Stimulated activated CD4-positive, alpha-beta T cell treated with anti-CD3 and anti-CD28 coated beads, TNF-alpha, amount 100 ng/mL, for 4 hours (primary cell): ENCODE measurements at regions not wholly inside any gene's neighbourhood (a gene's known extent, or its start where the extent isn't known, plus 50 kb on each side); places are given as distances from the start of the nearest gene placed in this dataset.
"Not testable (repeated sequence)": the region's sequence is repeated elsewhere in the genome, so short reads cannot be mapped to it uniquely, and the experiment has no call there.

ENCODE experiments used
- DNase-seq, 3 experiments: peaks; one replicate each; pipeline ENCODE4 v3.0.0-alpha.2; 2020; ENCODE audit warnings: low read depth in 3 of 3

- not testable (repeated sequence) for DNase-seq
Measured at GRCh38 chr10:90250784-90251183, 549.4 kb downstream of the KIF20B start.

DNA sequence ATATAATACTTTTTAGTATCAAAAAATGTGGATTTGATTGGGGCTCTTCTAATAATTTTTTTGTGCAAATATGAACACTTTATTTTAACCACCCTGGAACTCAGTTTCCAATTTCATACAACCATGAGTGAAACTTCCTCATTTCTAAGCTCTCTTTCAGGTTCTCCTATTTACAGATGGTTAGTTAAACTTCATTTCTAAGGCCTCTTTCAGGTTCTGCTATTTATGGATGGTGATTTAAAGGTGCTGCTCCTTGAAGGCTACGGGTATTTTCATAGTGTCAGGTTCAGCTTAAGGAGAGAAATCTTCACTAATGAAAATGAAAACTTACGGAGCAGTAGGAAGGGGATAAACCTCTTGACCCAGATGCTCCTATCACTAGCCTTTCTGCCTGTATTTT, 568.3 kb downstream of the KIF20B start:
- no peak for DNase-seq

GRCh38 chr10:90274721-90275468, 573.5 kb downstream of the KIF20B start:
- DNase-seq: no peak

GRCh38 chr10:90276894-90277475, 575.6 kb downstream of the KIF20B start:
- DNase-seq: no peak

GRCh38 chr10:90286406-90286805, 571.4 kb downstream of the HTR7 start:
- no peak for DNase-seq

DNA sequence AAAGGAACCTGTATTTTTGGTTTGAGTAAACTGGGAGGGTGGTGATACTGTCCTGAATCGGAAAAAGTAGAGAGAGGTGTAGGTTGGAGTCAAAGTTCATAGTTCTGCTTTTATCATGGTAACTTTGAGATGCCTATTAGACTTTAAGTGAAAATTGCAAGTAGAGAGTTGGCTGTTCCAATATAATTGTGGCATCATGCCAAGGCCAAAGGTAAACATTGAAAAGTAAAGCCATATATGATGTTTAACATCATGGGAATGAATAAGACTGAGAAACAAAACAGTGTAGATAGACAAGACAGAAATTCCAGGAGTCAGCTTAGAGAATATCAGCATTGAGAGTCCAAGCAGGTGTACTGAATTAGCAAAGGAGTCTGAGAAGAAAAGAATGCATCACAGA, 570.9 kb downstream of the HTR7 start:
- DNase-seq: no peak

DNA sequence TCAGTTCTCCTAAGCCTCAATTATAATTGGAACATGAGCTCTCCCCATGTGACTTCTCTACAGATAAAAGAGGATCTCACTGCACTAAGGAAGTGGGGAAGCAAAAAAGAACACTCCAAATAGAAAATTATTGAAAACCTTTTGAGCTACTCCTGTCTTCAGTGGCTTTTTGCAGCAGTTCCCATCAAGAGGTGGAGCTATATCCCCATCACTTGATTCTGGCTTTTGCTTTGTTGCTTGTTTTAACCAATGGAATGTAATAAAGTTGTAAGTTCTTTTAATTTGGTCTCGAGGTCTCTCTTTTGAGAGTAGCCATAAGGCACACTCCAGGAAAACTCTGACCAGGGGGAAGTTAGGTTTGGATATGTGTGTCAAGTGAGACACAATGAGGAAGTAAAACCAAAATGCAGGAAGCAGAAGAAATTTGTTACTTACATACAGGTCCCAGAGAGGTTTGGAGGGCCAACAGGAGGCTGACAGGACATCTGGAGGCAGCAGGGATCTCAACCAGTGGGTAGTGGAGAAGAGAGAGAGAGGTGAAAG, 569.4 kb downstream of the HTR7 start:
- DNase-seq: no peak

DNA sequence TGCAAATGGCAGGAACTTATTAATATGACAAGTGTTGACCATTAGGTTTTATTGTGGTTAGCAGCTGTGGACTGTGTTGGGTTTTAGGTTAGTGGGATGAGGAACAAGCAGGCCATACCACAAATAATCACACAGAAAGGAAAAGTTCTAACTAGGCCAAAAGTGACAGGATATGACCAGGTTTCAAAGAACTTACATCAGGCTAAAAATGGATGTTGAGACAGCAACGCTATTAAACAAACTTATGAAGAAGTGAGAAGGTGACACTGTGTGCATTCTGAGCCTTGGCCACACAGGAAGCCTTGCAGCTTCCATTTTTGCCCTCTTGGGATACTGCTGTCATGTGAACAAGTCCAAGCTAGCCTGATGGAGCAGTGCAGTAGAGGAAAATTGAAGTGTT, 568.8 kb downstream of the HTR7 start:
- DNase-seq: no peak

DNA sequence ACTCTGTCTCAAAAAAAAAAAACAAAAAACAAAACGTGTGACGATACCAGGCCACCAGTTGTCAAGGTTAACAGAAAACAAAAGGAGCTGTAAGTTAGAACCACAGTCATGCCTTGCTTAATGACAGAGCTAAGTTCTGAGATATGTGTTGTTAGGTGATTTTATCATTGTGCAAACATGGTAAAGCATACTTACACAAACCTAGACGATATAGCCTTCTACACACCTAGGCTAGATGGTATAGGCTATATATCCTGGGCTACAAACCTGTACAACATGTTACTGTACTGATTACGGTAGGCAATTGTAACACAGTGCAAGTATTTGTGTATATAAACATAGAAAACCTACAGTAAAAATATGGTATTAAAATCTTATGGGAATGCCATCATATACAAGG, 564.2 kb downstream of the HTR7 start:
- no peak for DNase-seq

GRCh38 chr10:90294821-90295540, 562.9 kb downstream of the HTR7 start:
- DNase-seq: not testable (repeated sequence)

DNA sequence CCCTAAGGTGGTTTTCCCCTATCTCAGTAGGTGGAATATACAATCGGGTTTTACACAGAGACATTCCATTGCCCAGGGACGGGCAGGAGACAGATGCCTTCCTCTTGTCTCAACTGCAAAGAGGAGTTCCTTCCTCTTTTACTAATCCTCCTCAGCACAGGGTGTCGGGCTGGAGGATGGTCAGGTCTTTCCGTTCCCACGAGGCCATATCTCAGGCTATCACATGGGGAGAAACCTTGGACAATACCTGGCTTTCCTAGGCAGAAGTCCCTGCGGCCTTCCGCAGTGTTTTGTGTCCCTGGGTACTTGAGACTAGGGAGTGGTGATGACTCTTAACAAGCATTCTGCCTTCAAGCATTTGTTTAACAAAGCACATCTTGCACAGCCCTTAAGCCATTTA, 555.8 kb downstream of the HTR7 start:
- DNase-seq: not testable (repeated sequence)

GRCh38 chr10:90302758-90303481, 554.9 kb downstream of the HTR7 start:
- no peak for DNase-seq

DNA sequence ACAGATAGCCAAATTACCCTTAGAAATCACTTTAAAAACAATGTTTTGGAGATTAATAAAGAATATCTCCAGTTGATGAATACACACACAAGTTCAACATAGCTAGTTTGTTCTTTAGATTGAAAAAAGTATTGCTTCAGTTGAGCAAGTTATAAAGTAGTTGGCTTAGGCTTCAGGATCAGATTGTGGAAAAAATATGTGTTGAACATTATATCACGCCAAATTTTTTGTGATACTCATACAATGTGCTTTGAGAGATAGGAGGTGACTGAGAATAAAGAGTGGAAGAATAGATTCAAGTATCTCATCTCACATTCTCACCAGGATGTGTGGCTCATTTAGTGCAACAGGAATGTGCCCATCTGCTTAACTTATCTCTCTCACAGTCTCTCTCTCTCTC, 553.3 kb downstream of the HTR7 start:
- DNase-seq: no peak

DNA sequence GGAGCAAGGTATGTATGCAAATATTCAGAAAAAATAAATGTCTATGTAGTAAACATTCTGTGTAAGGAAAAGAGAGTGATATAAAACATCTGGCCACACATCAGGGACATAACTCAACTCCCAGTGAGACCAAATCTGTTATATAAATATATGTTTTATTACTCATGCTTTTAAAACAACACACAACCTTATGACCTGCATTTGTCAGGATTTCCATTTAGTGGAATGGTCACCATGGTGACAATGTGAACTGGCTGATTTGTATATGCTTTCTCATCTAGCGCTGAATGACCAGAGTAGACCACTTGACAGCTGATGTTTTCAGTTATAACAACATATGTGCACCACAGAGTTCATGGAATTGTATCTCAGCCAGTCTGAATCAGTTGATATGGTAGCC, 551.7 kb downstream of the HTR7 start:
- no peak for DNase-seq

GRCh38 chr10:90308223-90308622, 549.6 kb downstream of the HTR7 start:
- no peak for DNase-seq

DNA sequence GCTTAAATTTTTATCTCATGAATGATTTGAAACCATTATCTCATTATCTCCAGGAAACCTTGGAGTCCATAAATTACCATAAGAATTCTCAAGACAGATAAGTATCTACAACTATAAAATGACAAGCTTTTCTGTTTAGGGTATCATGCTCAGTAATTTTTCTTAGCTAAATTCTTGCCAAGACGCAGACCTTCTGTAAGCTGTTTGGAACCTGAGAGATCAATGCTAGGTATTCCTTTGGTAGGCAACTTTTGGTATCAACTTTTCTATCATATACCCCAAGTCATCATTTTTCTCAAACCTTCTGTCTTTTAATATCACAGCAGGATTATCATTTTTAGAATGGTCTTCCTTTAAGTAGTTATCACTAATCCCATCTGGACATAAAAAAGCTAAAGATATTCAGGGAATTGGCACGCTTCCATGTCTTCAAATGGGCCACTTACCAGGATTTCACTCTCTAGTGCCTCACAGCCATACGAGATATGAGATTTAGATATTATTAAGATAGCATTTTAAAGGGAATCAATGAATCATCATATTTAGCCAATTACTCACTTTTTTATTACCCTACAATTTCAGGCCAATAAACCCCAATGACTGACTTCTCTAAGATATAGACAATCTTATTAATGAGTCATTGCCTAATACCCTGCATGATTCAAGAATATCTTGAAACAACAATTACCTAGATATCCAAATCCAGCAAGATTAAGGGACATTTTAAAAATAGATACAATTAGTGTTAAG, 544.1 kb downstream of the HTR7 start:
- DNase-seq: no peak

- no peak for DNase-seq
Measured at GRCh38 chr10:90314718-90315117, 543.1 kb downstream of the HTR7 start.

GRCh38 chr10:90317172-90317571, 540.7 kb downstream of the HTR7 start:
- no peak for DNase-seq

GRCh38 chr10:90318659-90319058, 539.2 kb downstream of the HTR7 start:
- DNase-seq: no peak

DNA sequence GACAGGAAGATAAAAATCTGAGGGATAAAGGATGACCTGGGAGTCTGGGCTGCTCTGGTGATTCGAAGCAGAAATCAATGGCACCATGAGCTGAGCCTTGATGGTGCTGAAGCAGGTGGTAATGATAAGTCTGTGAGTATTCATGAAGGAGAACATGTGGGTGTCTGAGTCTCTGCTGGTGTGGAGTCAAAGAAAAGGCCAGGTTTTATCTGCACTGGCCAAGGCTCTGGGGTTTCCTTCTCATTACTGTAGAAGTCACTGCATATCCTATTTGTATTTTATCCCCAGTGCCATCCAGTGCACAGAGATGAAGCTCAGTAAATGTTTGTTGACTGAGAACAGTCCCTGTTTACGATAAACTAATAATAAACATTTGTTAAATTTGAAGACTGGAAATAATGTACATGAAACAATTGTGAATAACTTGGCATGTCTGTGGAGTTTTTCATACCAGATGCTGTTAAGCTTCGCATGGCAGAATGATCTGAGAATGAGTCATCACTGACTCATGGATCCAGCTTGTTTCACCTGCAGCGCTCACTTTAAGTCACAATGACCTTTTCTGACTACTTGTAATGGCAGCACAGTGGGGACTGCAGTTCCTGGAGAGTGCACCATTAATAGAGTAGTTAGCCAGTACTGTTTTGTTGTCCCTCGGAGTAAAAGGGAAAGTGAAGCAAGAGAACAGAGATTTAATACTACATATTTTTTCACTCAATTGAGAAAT, 538.5 kb downstream of the HTR7 start:
- no peak for DNase-seq
